Activated T-cell treated with anti-CD3 and anti-CD28 coated beads for 24 hours (primary cell): ENCODE measurements at regions not wholly inside any gene's neighbourhood (a gene's known extent, or its start where the extent isn't known, plus 50 kb on each side); places are given as distances from the start of the nearest gene placed in this dataset.
"Not testable (repeated sequence)": the region's sequence is repeated elsewhere in the genome, so short reads cannot be mapped to it uniquely, and the experiment has no call there.

Source experiments
- DNase-seq: peaks from one replicate; pipeline ENCODE4 v3.0.0-alpha.2; 2020; ENCODE audit warnings: low read depth

- no peak for DNase-seq
Observed at GRCh38 chr13:75178436-75178835, 303.5 kb downstream of the TBC1D4 start.

- no peak for DNase-seq
Observed at GRCh38 chr13:75175575-75175974, 306.4 kb downstream of the TBC1D4 start.

- DNase-seq, result not testable (repeated sequence)
Observed at GRCh38 chr13:75175097-75175496, 306.9 kb downstream of the TBC1D4 start.

- DNase-seq, result no peak
Observed at GRCh38 chr13:75174481-75174880, 307.5 kb downstream of the TBC1D4 start.

GRCh38 chr13:75173457-75174356, 308.3 kb downstream of the TBC1D4 start:
- no peak for DNase-seq

- no peak for DNase-seq
Observed at GRCh38 chr13:75170311-75170710, 311.7 kb downstream of the TBC1D4 start.

GRCh38 chr13:75165543-75166230, 316.3 kb downstream of the TBC1D4 start:
- DNase-seq, result no peak

GRCh38 chr13:75161804-75162203, 320.2 kb downstream of the TBC1D4 start:
- DNase-seq, result no peak

- DNase-seq, result no peak
Observed at GRCh38 chr13:75160984-75161383, 321.0 kb downstream of the TBC1D4 start.

GRCh38 chr13:75154331-75154730, 327.6 kb downstream of the TBC1D4 start:
- DNase-seq, result no peak

GRCh38 chr13:75153834-75154233, 328.1 kb downstream of the TBC1D4 start:
- DNase-seq, result no peak

GRCh38 chr13:75153386-75153785, 328.6 kb downstream of the TBC1D4 start:
- no peak for DNase-seq

GRCh38 chr13:75151081-75151643, 330.8 kb downstream of the TBC1D4 start:
- no peak for DNase-seq

GRCh38 chr13:75149776-75150175, 332.2 kb downstream of the TBC1D4 start:
- no peak for DNase-seq

GRCh38 chr13:75147946-75148345, 334.0 kb downstream of the TBC1D4 start:
- no peak for DNase-seq

GRCh38 chr13:75146436-75146835, 335.5 kb downstream of the TBC1D4 start:
- DNase-seq, result no peak

- DNase-seq, result no peak
Observed at GRCh38 chr13:75145927-75146326, 336.0 kb downstream of the TBC1D4 start.

GRCh38 chr13:75139291-75139690, 342.7 kb downstream of the TBC1D4 start:
- DNase-seq, result no peak

- no peak for DNase-seq
Observed at GRCh38 chr13:75137911-75138571, 343.9 kb downstream of the TBC1D4 start.

- no peak for DNase-seq
Observed at GRCh38 chr13:75136151-75136550, 345.8 kb downstream of the TBC1D4 start.

GRCh38 chr13:75135325-75135825, 346.6 kb downstream of the TBC1D4 start:
- DNase-seq, result no peak
